ENCODE measurements at regions not wholly inside any gene's neighbourhood (a gene's known extent, or its start where the extent isn't known, plus 50 kb on each side); places are given as distances from the start of the nearest gene placed in this dataset.

DNA sequence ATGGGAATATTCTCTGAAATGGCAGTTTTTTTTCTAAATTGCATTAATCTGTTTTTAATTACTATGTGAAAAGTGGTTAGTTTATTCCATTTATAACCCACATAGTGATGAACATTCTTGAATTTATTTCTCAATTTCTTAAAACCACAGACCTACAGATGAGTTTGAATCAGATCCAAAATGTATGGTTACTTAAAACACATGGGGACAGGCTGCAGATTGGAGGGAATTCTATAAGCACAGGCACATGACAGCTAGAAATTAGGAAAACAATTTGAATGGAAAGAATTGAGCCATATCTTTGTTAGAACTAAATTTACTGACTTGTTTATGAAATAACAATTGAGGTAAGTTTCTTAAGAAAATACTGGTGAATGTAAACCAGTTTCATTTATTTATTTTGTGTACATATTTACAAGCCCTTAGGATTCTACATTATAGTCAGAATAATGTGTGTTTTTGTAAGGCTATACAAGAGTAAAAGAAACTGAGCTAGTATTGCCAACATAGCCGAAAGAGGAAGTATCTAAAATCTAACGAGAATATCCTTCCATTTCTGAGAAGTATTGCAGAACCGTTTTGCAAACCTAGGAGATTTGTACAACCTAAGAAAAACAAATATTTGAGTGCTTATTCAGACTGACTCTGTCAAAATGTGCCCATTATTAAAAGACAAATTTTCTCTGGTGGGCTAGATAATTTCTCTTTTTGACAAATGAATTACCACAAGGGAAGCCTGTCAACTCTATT lies 434.3 kb upstream of the SEMA3D start:
- Mint-ChIP-seq H3K27ac (no peak overlapping the region), H3K4me3 (no peak overlapping the region), H3K36me3 (no peaks in the 10 kb centered on the region), H3K9me3 (peaks cover 1 to 23% (median 10%) of the 10 kb centered on the region in 7 donors), H3K27me3 (no peaks in the 10 kb centered on the region), H3K4me1 (no peaks in the 10 kb centered on the region)
- Histone ChIP-seq H3K4me3 (ENCODE audit: low read depth, low read length) (no peak overlapping the region), H3K27me3 (ENCODE audit: control insufficient read depth, insufficient read depth, low read length) (no peaks in the 10 kb centered on the region), H3K27ac (ENCODE audit: insufficient read depth, low read length, poor library complexity, severe bottlenecking) (no peak overlapping the region), H3K36me3 (ENCODE audit: control insufficient read depth, insufficient read depth, low read length) (no peaks in the 10 kb centered on the region), H3K4me1 (ENCODE audit: control insufficient read depth, insufficient read depth, low read length, poor library complexity, severe bottlenecking) (no peaks in the 10 kb centered on the region), H3K9me3 (ENCODE audit: control insufficient read depth in 2 of 2, low read length in 2 of 2) (no peaks in the 10 kb centered on the region)
- no peak for ATAC-seq (ENCODE audit: low read depth in 2 of 2)
- DNase-seq, result no peak

DNA sequence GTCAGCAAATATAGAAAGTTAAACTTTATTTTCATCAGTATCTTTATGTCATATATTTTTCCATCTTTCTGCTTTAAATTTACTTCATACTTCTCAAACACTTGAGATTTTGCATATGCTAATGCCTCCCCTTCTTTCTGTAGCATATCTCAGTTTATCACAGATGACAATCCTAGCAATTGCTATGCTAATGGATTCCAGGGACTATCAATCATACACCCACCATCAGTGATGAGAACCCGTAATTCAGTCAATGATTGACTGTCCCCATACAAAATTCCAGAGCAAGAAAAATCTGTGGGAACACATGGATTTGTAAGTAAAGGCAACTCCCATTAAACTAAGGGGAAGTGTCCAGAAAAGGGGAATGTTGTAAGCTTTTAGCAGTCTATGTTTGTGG lies 432.4 kb upstream of the SEMA3D start:
- ATAC-seq (ENCODE audit: low read depth in 2 of 2), result no peak
- no peaks in the 10 kb centered on the region for H3K4me1 Mint-ChIP-seq

DNA sequence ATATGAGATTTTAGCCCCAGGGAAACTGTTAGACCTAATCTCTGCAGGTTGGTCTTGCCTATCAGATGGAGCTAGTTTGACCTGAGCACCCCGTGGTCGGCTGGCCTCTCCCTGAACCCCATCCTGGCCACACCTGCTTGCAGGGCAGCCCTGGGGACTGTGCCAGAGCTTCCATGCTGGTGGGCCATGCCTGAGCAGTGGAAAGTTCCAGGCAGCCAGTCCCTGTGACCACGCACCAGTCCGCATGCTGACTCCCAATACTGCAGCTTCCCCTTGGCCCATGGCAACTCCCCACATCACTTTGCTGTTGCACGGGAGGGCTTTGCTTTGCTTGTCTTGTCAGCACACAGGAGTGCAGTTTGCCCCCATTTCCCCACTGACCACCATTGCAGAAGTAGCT lies 427.8 kb upstream of the SEMA3D start:
- DNase-seq (no peak), ATAC-seq (ENCODE audit: low read depth in 2 of 2) (no peak)
- Mint-ChIP-seq H3K27ac (no peak overlapping the region), H3K36me3 (no peaks in the 10 kb centered on the region), H3K4me1 (peaks cover 0 to 6% (median 0%) of the 10 kb centered on the region in 4 donors), H3K4me3 (no peak overlapping the region), H3K9me3 (peaks cover 6 to 19% (median 12%) of the 10 kb centered on the region in 7 donors), H3K27me3 (no peaks in the 10 kb centered on the region)
- no peaks in the 10 kb centered on the region for H3K27me3 ChIP-seq (ENCODE audit: control insufficient read depth, insufficient read depth, low read length)
- no peak overlapping the region for H3K4me3 ChIP-seq (ENCODE audit: low read depth, low read length)
- no peaks in the 10 kb centered on the region for H3K36me3 ChIP-seq (ENCODE audit: control insufficient read depth, insufficient read depth, low read length)
- no peaks in the 10 kb centered on the region for H3K9me3 ChIP-seq (ENCODE audit: control insufficient read depth in 2 of 2, low read length in 2 of 2)
- no peak overlapping the region for H3K27ac ChIP-seq (ENCODE audit: insufficient read depth, low read length, poor library complexity, severe bottlenecking)
- H3K4me1 ChIP-seq (ENCODE audit: control insufficient read depth, insufficient read depth, low read length, poor library complexity, severe bottlenecking), result no peaks in the 10 kb centered on the region

More for the DNA sequence above, 432.4 kb upstream of the SEMA3D start:
- H3K36me3 ChIP-seq (ENCODE audit: control insufficient read depth, insufficient read depth, low read length), result no peaks in the 10 kb centered on the region
- Mint-ChIP-seq H3K27ac (no peak overlapping the region), H3K4me3 (no peak overlapping the region), H3K27me3 (no peaks in the 10 kb centered on the region), H3K9me3 (peaks cover 1 to 21% (median 10%) of the 10 kb centered on the region in 7 donors), H3K36me3 (no peaks in the 10 kb centered on the region)
- no peaks in the 10 kb centered on the region for H3K9me3 ChIP-seq (ENCODE audit: control insufficient read depth in 2 of 2, low read length in 2 of 2)
- H3K4me1 ChIP-seq (ENCODE audit: control insufficient read depth, insufficient read depth, low read length, poor library complexity, severe bottlenecking), result no peaks in the 10 kb centered on the region
- no peak for DNase-seq
- no peak overlapping the region for H3K4me3 ChIP-seq (ENCODE audit: low read depth, low read length)
- H3K27me3 ChIP-seq (ENCODE audit: control insufficient read depth, insufficient read depth, low read length), result no peaks in the 10 kb centered on the region
- no peak overlapping the region for H3K27ac ChIP-seq (ENCODE audit: insufficient read depth, low read length, poor library complexity, severe bottlenecking)

- no peaks in the 10 kb centered on the region for H3K27me3 ChIP-seq (ENCODE audit: control insufficient read depth, insufficient read depth, low read length)
- no peaks in the 10 kb centered on the region for H3K9me3 ChIP-seq (ENCODE audit: control insufficient read depth in 2 of 2, low read length in 2 of 2)
- Mint-ChIP-seq H3K27me3 (no peaks in the 10 kb centered on the region), H3K9me3 (peaks cover 4 to 15% (median 9%) of the 10 kb centered on the region in 7 donors), H3K27ac (no peak overlapping the region), H3K4me3 (no peak overlapping the region), H3K36me3 (no peaks in the 10 kb centered on the region), H3K4me1 (peaks cover 0 to 6% (median 0%) of the 10 kb centered on the region in 4 donors)
- no peak overlapping the region for H3K4me3 ChIP-seq (ENCODE audit: low read depth, low read length)
- no peaks in the 10 kb centered on the region for H3K4me1 ChIP-seq (ENCODE audit: control insufficient read depth, insufficient read depth, low read length, poor library complexity, severe bottlenecking)
- ATAC-seq (ENCODE audit: low read depth in 2 of 2) (no peak), DNase-seq (no peak)
- no peaks in the 10 kb centered on the region for H3K36me3 ChIP-seq (ENCODE audit: control insufficient read depth, insufficient read depth, low read length)
- H3K27ac ChIP-seq (ENCODE audit: insufficient read depth, low read length, poor library complexity, severe bottlenecking), result no peak overlapping the region
Measured at GRCh38 chr7:85612514-85612913, 425.7 kb upstream of the SEMA3D start.

DNA sequence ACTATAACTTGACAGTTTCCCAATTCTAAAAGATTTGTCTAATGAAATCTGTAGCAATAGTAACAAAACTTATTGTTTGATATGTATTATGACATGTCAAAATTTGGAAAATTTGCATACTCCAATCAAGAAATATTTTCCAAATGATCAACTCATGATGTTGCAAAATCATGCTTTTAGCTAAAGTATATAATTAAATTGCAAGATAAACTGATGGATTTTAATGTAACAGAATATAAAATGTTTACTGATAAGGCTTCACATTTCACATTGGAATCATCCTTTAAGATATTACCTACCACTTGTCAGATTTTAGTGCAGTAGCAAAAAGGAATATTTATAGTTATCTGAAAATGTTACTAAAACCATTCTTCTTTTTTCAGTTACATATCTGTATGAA lies 421.9 kb upstream of the SEMA3D start:
- peaks cover 0 to 19% (median 8%) of the 10 kb centered on the region in 7 donors for H3K9me3 Mint-ChIP-seq
- Histone ChIP-seq H3K36me3 (ENCODE audit: control insufficient read depth, insufficient read depth, low read length) (no peaks in the 10 kb centered on the region), H3K4me1 (ENCODE audit: control insufficient read depth, insufficient read depth, low read length, poor library complexity, severe bottlenecking) (no peaks in the 10 kb centered on the region), H3K9me3 (ENCODE audit: control insufficient read depth in 2 of 2, low read length in 2 of 2) (no peaks in the 10 kb centered on the region), H3K27ac (ENCODE audit: insufficient read depth, low read length, poor library complexity, severe bottlenecking) (no peak overlapping the region), H3K4me3 (ENCODE audit: low read depth, low read length) (no peak overlapping the region), H3K27me3 (ENCODE audit: control insufficient read depth, insufficient read depth, low read length) (no peaks in the 10 kb centered on the region)
- ATAC-seq (ENCODE audit: low read depth in 2 of 2) (no peak), DNase-seq (no peak)
- no peaks in the 10 kb centered on the region for H3K36me3 Mint-ChIP-seq
- H3K27ac Mint-ChIP-seq, result no peak overlapping the region
- H3K27me3 Mint-ChIP-seq, result no peaks in the 10 kb centered on the region
- H3K4me3 Mint-ChIP-seq, result no peak overlapping the region
- H3K4me1 Mint-ChIP-seq, result peaks cover 0 to 5% (median 0%) of the 10 kb centered on the region in 4 donors

DNA sequence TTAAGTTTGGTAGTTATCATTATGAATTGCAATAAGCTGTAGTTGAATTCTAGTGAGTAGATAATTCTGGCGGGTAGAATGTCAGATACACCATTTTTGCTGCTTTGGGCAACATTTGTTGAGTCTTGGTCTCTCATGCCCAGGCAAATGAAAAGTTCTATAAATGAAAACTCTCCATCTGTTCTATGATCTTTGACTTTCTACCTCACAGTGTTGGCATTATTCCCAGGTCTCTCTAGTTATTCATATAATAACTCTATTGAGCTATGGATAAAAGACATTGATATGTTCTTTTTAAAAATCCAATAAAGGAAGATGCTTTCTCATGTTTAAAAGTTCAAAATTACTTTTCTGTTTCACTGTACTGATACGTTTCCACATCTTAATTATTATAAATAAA lies 415.3 kb upstream of the SEMA3D start:
- ATAC-seq (ENCODE audit: low read depth in 2 of 2) (no peak), DNase-seq (no peak)
- Histone ChIP-seq H3K4me3 (ENCODE audit: low read depth, low read length) (no peak overlapping the region), H3K4me1 (ENCODE audit: control insufficient read depth, insufficient read depth, low read length, poor library complexity, severe bottlenecking) (no peaks in the 10 kb centered on the region), H3K9me3 (ENCODE audit: control insufficient read depth in 2 of 2, low read length in 2 of 2) (no peaks in the 10 kb centered on the region), H3K36me3 (ENCODE audit: control insufficient read depth, insufficient read depth, low read length) (no peaks in the 10 kb centered on the region), H3K27me3 (ENCODE audit: control insufficient read depth, insufficient read depth, low read length) (no peaks in the 10 kb centered on the region), H3K27ac (ENCODE audit: insufficient read depth, low read length, poor library complexity, severe bottlenecking) (no peak overlapping the region)
- Mint-ChIP-seq H3K27ac (no peak overlapping the region), H3K36me3 (no peaks in the 10 kb centered on the region), H3K4me1 (no peaks in the 10 kb centered on the region), H3K27me3 (no peaks in the 10 kb centered on the region), H3K4me3 (no peak overlapping the region), H3K9me3 (peaks cover 0 to 17% (median 5%) of the 10 kb centered on the region in 7 donors)

DNA sequence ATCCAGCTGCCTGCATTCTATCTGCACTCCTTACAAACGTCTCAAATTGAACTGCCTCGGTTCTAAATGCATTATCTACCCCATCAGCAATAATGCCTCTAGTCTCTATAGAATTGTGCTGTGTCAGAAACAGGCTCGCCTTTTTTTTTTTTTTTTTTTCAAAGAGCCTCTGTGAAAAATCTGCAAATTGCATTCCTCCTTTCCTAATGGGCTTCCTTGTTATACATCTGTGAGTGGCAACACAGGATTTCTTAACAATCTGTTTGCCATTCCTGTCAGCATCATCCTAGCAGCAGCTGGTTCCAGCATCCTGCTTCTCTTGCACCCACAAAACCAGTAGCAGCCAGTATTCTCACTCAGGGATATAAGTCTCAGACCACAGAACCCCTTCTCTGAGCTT lies 413.5 kb upstream of the SEMA3D start:
- no peak overlapping the region for H3K4me3 Mint-ChIP-seq
- no peaks in the 10 kb centered on the region for H3K4me1 Mint-ChIP-seq
- no peak overlapping the region for H3K27ac Mint-ChIP-seq
- H3K27me3 Mint-ChIP-seq, result no peaks in the 10 kb centered on the region
- Histone ChIP-seq H3K4me3 (ENCODE audit: low read depth, low read length) (no peak overlapping the region), H3K4me1 (ENCODE audit: control insufficient read depth, insufficient read depth, low read length, poor library complexity, severe bottlenecking) (no peaks in the 10 kb centered on the region), H3K9me3 (ENCODE audit: control insufficient read depth in 2 of 2, low read length in 2 of 2) (no peaks in the 10 kb centered on the region), H3K27ac (ENCODE audit: insufficient read depth, low read length, poor library complexity, severe bottlenecking) (no peak overlapping the region), H3K27me3 (ENCODE audit: control insufficient read depth, insufficient read depth, low read length) (no peaks in the 10 kb centered on the region), H3K36me3 (ENCODE audit: control insufficient read depth, insufficient read depth, low read length) (no peaks in the 10 kb centered on the region)
- no peaks in the 10 kb centered on the region for H3K36me3 Mint-ChIP-seq
- peaks cover 0 to 13% (median 4%) of the 10 kb centered on the region in 7 donors for H3K9me3 Mint-ChIP-seq
- DNase-seq (no peak), ATAC-seq (ENCODE audit: low read depth in 2 of 2) (no peak)

- Histone ChIP-seq H3K36me3 (ENCODE audit: control insufficient read depth, insufficient read depth, low read length) (no peaks in the 10 kb centered on the region), H3K9me3 (ENCODE audit: control insufficient read depth in 2 of 2, low read length in 2 of 2) (no peaks in the 10 kb centered on the region), H3K4me1 (ENCODE audit: control insufficient read depth, insufficient read depth, low read length, poor library complexity, severe bottlenecking) (no peaks in the 10 kb centered on the region), H3K27ac (ENCODE audit: insufficient read depth, low read length, poor library complexity, severe bottlenecking) (no peak overlapping the region), H3K27me3 (ENCODE audit: control insufficient read depth, insufficient read depth, low read length) (no peaks in the 10 kb centered on the region), H3K4me3 (ENCODE audit: low read depth, low read length) (no peak overlapping the region)
- Mint-ChIP-seq H3K27ac (no peak overlapping the region), H3K4me3 (no peak overlapping the region), H3K27me3 (no peaks in the 10 kb centered on the region), H3K9me3 (peaks cover 0 to 7% (median 2%) of the 10 kb centered on the region in 7 donors), H3K4me1 (no peaks in the 10 kb centered on the region), H3K36me3 (no peaks in the 10 kb centered on the region)
- ATAC-seq (ENCODE audit: low read depth in 2 of 2) (no peak), DNase-seq (no peak)
Measured at GRCh38 chr7:85596827-85597226, 410.0 kb upstream of the SEMA3D start.

Data from CD4-positive, CD25-positive, alpha-beta regulatory T cell (primary cell).